HEK293 (cell line): ENCODE measurements at regions not wholly inside any gene's neighbourhood (a gene's known extent, or its start where the extent isn't known, plus 50 kb on each side); places are given as distances from the start of the nearest gene placed in this dataset.

Source experiments
- CTCF ChIA-PET: fragments of 350-600 bp; formaldehyde crosslinking; extraction: SDS; loops from one replicate; lab custom pipeline; 2021; ENCODE audit warnings: antibody characterized with exemption; lab: Yijun Ruan, JAX
- POLR2A ChIA-PET: fragments of 300-600 bp; formaldehyde crosslinking; extraction: SDS; loops from one replicate; lab custom pipeline; 2020; ENCODE audit warnings: antibody characterized with exemption, inconsistent platforms; lab: Yijun Ruan, JAX
- H3K27ac ChIP-seq: fragments of 200-500 bp; sonication (Bioruptor generic); 2 replicates; pipeline ENCODE4 v1.5.1; 2014; ENCODE audit warnings: low read depth, low read length, control low read depth, inconsistent platforms; ENCODE audit errors: extremely low read depth
- H3K36me3 ChIP-seq, 2 experiments: fragments of 200-500 bp in 1 of 2; sonication (Bioruptor generic) in 1 of 2; 1 replicate in 1 of 2; 2 replicates in 1 of 2; pipeline ENCODE4 v1.5.1; 2014 to 2017; ENCODE audit warnings: inconsistent platforms in 2 of 2, low read length in 2 of 2; ENCODE audit not compliant: control insufficient read depth in 2 of 2, insufficient read depth in 1 of 2
- H3K4me1 ChIP-seq: fragments of 200-500 bp; sonication (Bioruptor generic); 2 replicates; pipeline ENCODE4 v1.5.1; 2014; ENCODE audit warnings: mild to moderate bottlenecking, low read length, inconsistent platforms; ENCODE audit not compliant: control insufficient read depth, insufficient read depth
- H3K4me3 ChIP-seq: 2 replicates; pipeline ENCODE4 v1.5.1; 2011; ENCODE audit warnings: low read depth, mild to moderate bottlenecking, control low read depth, low read length, moderate library complexity
- H3K9me3 ChIP-seq: fragments of 200-500 bp; sonication (Bioruptor generic); 2 replicates; pipeline ENCODE4 v1.5.1; 2014; ENCODE audit warnings: low read depth, low read length, inconsistent platforms; ENCODE audit not compliant: control insufficient read depth, insufficient read depth
- GLI2 ChIP-seq: fragments of 450-650 bp; formaldehyde crosslinking; IDR thresholded peaks from 2 replicates; pipeline ENCODE4; 2017; ENCODE audit warnings: missing biosample characterization, missing genetic modification characterization, low read depth, borderline replicate concordance
- HOXD13 ChIP-seq: sonication (generic); formaldehyde crosslinking; IDR thresholded peaks from 2 replicates; pipeline ENCODE4 v1.8.0; 2022; ENCODE audit warnings: missing genetic modification reagents, borderline replicate concordance
- KLF10 ChIP-seq: fragments of 450-650 bp; IDR thresholded peaks from 2 replicates; pipeline ENCODE4 v1.5.1; 2018; ENCODE audit warnings: missing biosample characterization, mild to moderate bottlenecking, missing genetic modification characterization
- SALL2 ChIP-seq: fragments of 450-650 bp; formaldehyde crosslinking; IDR thresholded peaks from 2 replicates; pipeline ENCODE4 v1.5.0; 2017; ENCODE audit warnings: missing biosample characterization, mild to moderate bottlenecking, missing genetic modification characterization, borderline replicate concordance
- ZIC2 ChIP-seq: fragments of 450-650 bp; formaldehyde crosslinking; IDR thresholded peaks from 2 replicates; pipeline ENCODE4 v1.5.1; 2016; ENCODE audit warnings: missing biosample characterization, missing genetic modification characterization
- ZNF138 ChIP-seq: fragments of 450-650 bp; formaldehyde crosslinking; IDR thresholded peaks from 2 replicates; pipeline ENCODE4 v1.5.1; 2016; ENCODE audit warnings: missing biosample characterization, missing genetic modification characterization, borderline replicate concordance
- ZNF174 ChIP-seq: fragments of 450-650 bp; formaldehyde crosslinking; IDR thresholded peaks from 2 replicates; pipeline ENCODE4 v1.5.0; 2017; ENCODE audit warnings: missing biosample characterization, mild to moderate bottlenecking, missing genetic modification characterization
- ZNF354C ChIP-seq: fragments of 450-650 bp; formaldehyde crosslinking; IDR thresholded peaks from 2 replicates; pipeline ENCODE4 v1.5.1; 2016; ENCODE audit warnings: missing biosample characterization, missing genetic modification characterization, low read depth, borderline replicate concordance
- ZNF37A ChIP-seq: fragments of 450-650 bp; IDR thresholded peaks from 2 replicates; pipeline ENCODE4 v1.5.1; 2018; ENCODE audit warnings: missing biosample characterization, missing genetic modification characterization
- ZNF433 ChIP-seq: fragments of 450-650 bp; formaldehyde crosslinking; IDR thresholded peaks from 2 replicates; pipeline ENCODE4 v1.5.1; 2016; ENCODE audit warnings: missing biosample characterization, missing genetic modification characterization, low read depth
- ZNF514 ChIP-seq: fragments of 450-650 bp; formaldehyde crosslinking; IDR thresholded peaks from 2 replicates; pipeline ENCODE4 v1.5.1; 2016; ENCODE audit warnings: missing biosample characterization, missing genetic modification characterization
- ZNF555 ChIP-seq: fragments of 450-650 bp; formaldehyde crosslinking; conservative IDR thresholded peaks from 2 replicates; pipeline ENCODE4 v1.5.1; 2017; ENCODE audit warnings: missing biosample characterization, mild to moderate bottlenecking, missing genetic modification characterization, inconsistent platforms
- ZNF560 ChIP-seq: fragments of 450-650 bp; formaldehyde crosslinking; IDR thresholded peaks from 2 replicates; pipeline ENCODE4 v1.5.1; 2017; ENCODE audit warnings: missing biosample characterization, missing genetic modification characterization, borderline replicate concordance
- ZNF585B ChIP-seq: fragments of 450-650 bp; formaldehyde crosslinking; IDR thresholded peaks from 2 replicates; pipeline ENCODE4 v1.5.1; 2016; ENCODE audit warnings: missing biosample characterization, missing genetic modification characterization
- ZNF600 ChIP-seq: fragments of 450-650 bp; formaldehyde crosslinking; IDR thresholded peaks from 2 replicates; pipeline ENCODE4 v1.5.1; 2016; ENCODE audit warnings: missing biosample characterization, missing genetic modification characterization
- ZNF747 ChIP-seq: fragments of 450-650 bp; formaldehyde crosslinking; IDR thresholded peaks from 2 replicates; pipeline ENCODE4 v1.5.1; 2016; ENCODE audit warnings: missing biosample characterization, missing genetic modification characterization
- ZNF843 ChIP-seq: fragments of 450-650 bp; formaldehyde crosslinking; IDR thresholded peaks from 2 replicates; pipeline ENCODE4 v1.5.1; 2016; ENCODE audit warnings: missing biosample characterization, missing genetic modification characterization
- ZSCAN16 ChIP-seq: fragments of 450-650 bp; formaldehyde crosslinking; IDR thresholded peaks from 2 replicates; pipeline ENCODE4 v1.5.1; 2016; ENCODE audit warnings: missing biosample characterization, missing genetic modification characterization
- ZSCAN4 ChIP-seq: fragments of 450-650 bp; formaldehyde crosslinking; IDR thresholded peaks from 2 replicates; pipeline ENCODE4 v1.5.1; 2017; ENCODE audit warnings: missing biosample characterization, missing genetic modification characterization
- TF ChIP-seq, protein P1 (sequence below): fragments of 450-650 bp; formaldehyde crosslinking; IDR thresholded peaks from 2 replicates; pipeline ENCODE4 v1.5.1; 2017; ENCODE audit warnings: missing biosample characterization, missing genetic modification characterization
- TF ChIP-seq, protein P2 (sequence below): fragments of 450-650 bp; formaldehyde crosslinking; IDR thresholded peaks from 2 replicates; pipeline ENCODE4 v1.5.1; 2017; ENCODE audit warnings: missing biosample characterization, missing genetic modification characterization

GRCh38 chr4:66647476-66647875 lies 897.8 kb downstream of the CENPC start:
- H3K9me3 ChIP-seq = no peaks in the 10 kb centered on the region
- TF ChIP-seq ZNF585B (tag by site-specific recombination) (no peak), ZSCAN16 (no peak), ZIC2 (no peak), GLI2 (tag by site-specific recombination) (no peak), ZNF747 (tag by site-specific recombination) (no peak), ZNF600 (no peak), SALL2 (tag by site-specific recombination) (no peak), HOXD13 (CRISPR knock-in tag) (no peak)
- TF ChIP-seq, protein P1, sequence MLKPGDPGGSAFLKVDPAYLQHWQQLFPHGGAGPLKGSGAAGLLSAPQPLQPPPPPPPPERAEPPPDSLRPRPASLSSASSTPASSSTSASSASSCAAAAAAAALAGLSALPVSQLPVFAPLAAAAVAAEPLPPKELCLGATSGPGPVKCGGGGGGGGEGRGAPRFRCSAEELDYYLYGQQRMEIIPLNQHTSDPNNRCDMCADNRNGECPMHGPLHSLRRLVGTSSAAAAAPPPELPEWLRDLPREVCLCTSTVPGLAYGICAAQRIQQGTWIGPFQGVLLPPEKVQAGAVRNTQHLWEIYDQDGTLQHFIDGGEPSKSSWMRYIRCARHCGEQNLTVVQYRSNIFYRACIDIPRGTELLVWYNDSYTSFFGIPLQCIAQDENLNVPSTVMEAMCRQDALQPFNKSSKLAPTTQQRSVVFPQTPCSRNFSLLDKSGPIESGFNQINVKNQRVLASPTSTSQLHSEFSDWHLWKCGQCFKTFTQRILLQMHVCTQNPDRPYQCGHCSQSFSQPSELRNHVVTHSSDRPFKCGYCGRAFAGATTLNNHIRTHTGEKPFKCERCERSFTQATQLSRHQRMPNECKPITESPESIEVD (tag by site-specific recombination) = no peak
- TF ChIP-seq, all 188 proteins: peak for 0
- H3K27ac ChIP-seq = no peak overlapping the region
- H3K36me3 ChIP-seq = no peaks in the 10 kb centered on the region
- H3K4me3 ChIP-seq = no peak overlapping the region
- H3K4me1 ChIP-seq = no peaks in the 10 kb centered on the region; the same call in 1 of the 2 replicates
- CTCF ChIA-PET = no interaction called here
- POLR2A ChIA-PET = no interaction called here

DNA sequence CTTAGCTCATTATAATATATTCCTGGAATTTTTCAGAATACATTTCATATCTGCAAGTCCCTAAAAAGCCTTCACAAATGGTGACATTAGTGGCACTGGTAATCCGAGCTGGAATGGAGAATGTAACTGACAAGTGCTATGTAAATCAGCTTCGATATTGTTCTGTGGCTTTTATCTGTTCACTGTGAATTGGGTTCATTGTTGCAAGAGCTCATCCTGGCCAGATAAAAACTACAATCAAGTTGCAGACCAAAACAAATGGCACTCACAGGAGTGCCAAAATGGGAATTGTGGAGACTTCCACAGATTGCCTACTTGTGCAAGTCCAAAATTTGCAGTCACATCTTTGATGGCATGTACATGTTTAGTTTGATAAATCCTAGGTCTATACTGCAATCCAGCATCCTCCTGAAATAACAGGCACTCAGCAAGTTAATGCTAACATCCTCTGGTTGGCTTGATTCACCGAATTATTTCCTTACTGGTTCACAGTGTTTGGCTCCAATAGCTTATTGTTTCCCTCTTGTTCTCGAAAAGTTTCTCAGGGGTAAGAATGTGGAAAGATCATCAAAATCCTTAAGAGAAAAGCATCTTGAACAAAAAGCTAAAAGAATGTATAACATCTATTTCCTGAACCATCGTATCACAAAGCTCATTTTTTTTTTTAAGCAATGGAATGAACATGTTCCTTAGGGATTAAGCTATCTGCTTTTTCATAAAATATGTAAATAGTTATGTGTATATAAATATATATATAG lies 904.9 kb downstream of the CENPC start:
- Histone ChIP-seq H3K36me3 (no peaks in the 10 kb centered on the region), H3K27ac (no peak overlapping the region), H3K4me1 (no peaks in the 10 kb centered on the region; the same call in 1 of the 2 replicates), H3K4me3 (no peak overlapping the region), H3K9me3 (no peaks in the 10 kb centered on the region)
- ChIA-PET POLR2A (interaction anchor here (0.6 kb wide), 1 partner anchor 1332 kb away, joined by 3 read pairs; no protein-coding TSS in a partner anchor), CTCF (interaction anchor here (0.7 kb wide), 1 partner anchor 701 kb away, joined by 4 read pairs; no protein-coding TSS in a partner anchor)
- TF ChIP-seq ZSCAN4 (tag by site-specific recombination) (no peak), ZNF560 (no peak), ZNF37A (tag by site-specific recombination) (no peak), ZNF555 (tag by site-specific recombination) (no peak), ZNF433 (no peak), ZNF138 (no peak), ZNF514 (tag by site-specific recombination) (no peak), ZNF843 (no peak), ZNF174 (no peak), KLF10 (tag by site-specific recombination) (no peak), ZNF354C (tag by site-specific recombination) (no peak)
- TF ChIP-seq, protein P2, sequence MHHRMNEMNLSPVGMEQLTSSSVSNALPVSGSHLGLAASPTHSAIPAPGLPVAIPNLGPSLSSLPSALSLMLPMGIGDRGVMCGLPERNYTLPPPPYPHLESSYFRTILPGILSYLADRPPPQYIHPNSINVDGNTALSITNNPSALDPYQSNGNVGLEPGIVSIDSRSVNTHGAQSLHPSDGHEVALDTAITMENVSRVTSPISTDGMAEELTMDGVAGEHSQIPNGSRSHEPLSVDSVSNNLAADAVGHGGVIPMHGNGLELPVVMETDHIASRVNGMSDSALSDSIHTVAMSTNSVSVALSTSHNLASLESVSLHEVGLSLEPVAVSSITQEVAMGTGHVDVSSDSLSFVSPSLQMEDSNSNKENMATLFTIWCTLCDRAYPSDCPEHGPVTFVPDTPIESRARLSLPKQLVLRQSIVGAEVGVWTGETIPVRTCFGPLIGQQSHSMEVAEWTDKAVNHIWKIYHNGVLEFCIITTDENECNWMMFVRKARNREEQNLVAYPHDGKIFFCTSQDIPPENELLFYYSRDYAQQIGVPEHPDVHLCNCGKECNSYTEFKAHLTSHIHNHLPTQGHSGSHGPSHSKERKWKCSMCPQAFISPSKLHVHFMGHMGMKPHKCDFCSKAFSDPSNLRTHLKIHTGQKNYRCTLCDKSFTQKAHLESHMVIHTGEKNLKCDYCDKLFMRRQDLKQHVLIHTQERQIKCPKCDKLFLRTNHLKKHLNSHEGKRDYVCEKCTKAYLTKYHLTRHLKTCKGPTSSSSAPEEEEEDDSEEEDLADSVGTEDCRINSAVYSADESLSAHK (tag by site-specific recombination) = no peak
